CD4-positive, CD25-positive, alpha-beta regulatory T cell (primary cell): ENCODE measurements at regions not wholly inside any gene's neighbourhood (a gene's known extent, or its start where the extent isn't known, plus 50 kb on each side); places are given as distances from the start of the nearest gene placed in this dataset.

ENCODE experiments used
- ATAC-seq, 2 donors: fragments of 150-1000 bp; cut with Tn5 transposase; one replicate each; pipeline ENCODE4 v1.10.0; 2021; ENCODE audit warnings: low read depth in 2 of 2, moderate number of reproducible peaks in 2 of 2, moderate library complexity in 1 of 2
- DNase-seq, 3 donors: peaks; one replicate each; pipeline versions ENCODE4 v3.0.0 to v3.0.0-alpha.2; 2012 to 2022; ENCODE audit warnings: mixed read lengths in 1 of 3
- H3K27ac ChIP-seq: one replicate; pipeline ENCODE4 v1.7.0; 2013; ENCODE audit warnings: mild to moderate bottlenecking, low read length; ENCODE audit not compliant: insufficient read depth, poor library complexity, severe bottlenecking
- H3K27me3 ChIP-seq: one replicate; pipeline ENCODE4 v1.7.0; 2013; ENCODE audit warnings: low read length; ENCODE audit not compliant: control insufficient read depth, insufficient read depth
- H3K36me3 ChIP-seq: one replicate; pipeline ENCODE4 v1.7.0; 2013; ENCODE audit warnings: mild to moderate bottlenecking, low read length, moderate library complexity; ENCODE audit not compliant: control insufficient read depth, insufficient read depth
- H3K4me1 ChIP-seq: 2 replicates; pipeline ENCODE4 v1.7.0; 2013; ENCODE audit warnings: mild to moderate bottlenecking, low read length; ENCODE audit not compliant: insufficient read depth, control insufficient read depth, poor library complexity, severe bottlenecking
- H3K4me3 ChIP-seq: one replicate; pipeline ENCODE4 v1.7.0; 2013; ENCODE audit warnings: low read depth, mild to moderate bottlenecking, low read length, moderate library complexity
- H3K9me3 ChIP-seq, 2 experiments: 1 replicate in 1 of 2; 2 replicates in 1 of 2; pipeline ENCODE4 v1.7.0; 2013; ENCODE audit warnings: low read length in 2 of 2, mild to moderate bottlenecking in 1 of 2, moderate library complexity in 1 of 2; ENCODE audit not compliant: control insufficient read depth in 2 of 2
- H3K27ac Mint-ChIP-seq, 3 donors: one replicate each; pipeline ENCODE4 v1.8.0; 2020 to 2022; ENCODE audit warnings: mild to moderate bottlenecking in 3 of 3, mixed read lengths in 3 of 3, moderate library complexity in 2 of 3
- H3K27me3 Mint-ChIP-seq: one replicate; pipeline ENCODE4 v1.8.0; 2022; ENCODE audit warnings: mild to moderate bottlenecking, mixed read lengths
- H3K36me3 Mint-ChIP-seq: one replicate; pipeline ENCODE4 v1.8.0; 2020; ENCODE audit warnings: mixed read lengths
- H3K4me1 Mint-ChIP-seq, 4 donors: one replicate each; pipeline ENCODE4 v1.8.0; 2020 to 2022; ENCODE audit warnings: mixed read lengths in 4 of 4, mild to moderate bottlenecking in 1 of 4
- H3K4me3 Mint-ChIP-seq, 4 donors: one replicate each; pipeline ENCODE4 v1.8.0; 2020 to 2022; ENCODE audit warnings: mild to moderate bottlenecking in 4 of 4, mixed read lengths in 4 of 4, moderate library complexity in 3 of 4
- H3K9me3 Mint-ChIP-seq, 7 donors: one replicate each; pipeline ENCODE4 v1.8.0; 2020 to 2022; ENCODE audit warnings: mixed read lengths in 7 of 7, mild to moderate bottlenecking in 3 of 7, moderate library complexity in 2 of 7

DNA sequence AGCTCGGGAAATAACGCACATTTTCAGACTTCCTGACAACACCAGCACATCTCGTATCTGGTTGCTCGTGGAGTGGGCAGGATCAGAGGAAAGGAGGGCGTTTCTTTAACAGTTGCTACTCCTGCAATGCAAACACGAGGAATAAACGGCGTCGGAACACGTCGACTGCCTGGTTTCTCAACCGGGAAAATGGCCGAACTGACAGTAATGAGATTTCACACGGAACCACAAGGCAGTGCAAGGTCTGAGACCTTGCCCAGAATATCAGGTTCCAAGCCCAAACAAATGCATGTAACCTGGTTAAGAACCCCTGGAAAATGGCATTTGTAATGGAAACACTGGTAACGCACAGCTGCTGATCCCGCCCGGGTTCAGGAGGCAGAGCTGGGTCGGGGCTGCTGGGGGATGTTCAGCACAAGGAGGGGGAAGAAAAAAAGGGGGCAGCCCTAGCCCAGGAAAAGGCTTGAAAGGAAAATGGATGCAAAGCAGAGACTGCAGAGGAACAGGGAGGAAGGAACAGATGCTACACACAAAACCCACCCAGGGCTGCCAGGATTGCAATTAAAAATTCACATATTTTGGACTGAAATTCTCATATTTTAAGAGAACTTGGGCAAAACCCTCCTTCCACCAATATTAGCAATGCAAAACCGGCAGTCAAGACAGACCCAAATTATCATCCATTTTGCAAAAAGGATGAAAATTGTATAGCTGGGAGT is 61.6 kb upstream of the KLHL29 start:
- no peaks in the 10 kb centered on the region for H3K4me1 ChIP-seq
- DNase-seq = no peak
- Mint-ChIP-seq H3K4me1 (no peaks in the 10 kb centered on the region), H3K4me3 (no peak overlapping the region), H3K27me3 (peaks cover 9% of the 10 kb centered on the region), H3K36me3 (no peaks in the 10 kb centered on the region), H3K9me3 (peaks cover 0 to 1% (median 0%) of the 10 kb centered on the region in 7 donors), H3K27ac (no peak overlapping the region)
- no peaks in the 10 kb centered on the region for H3K27me3 ChIP-seq
- H3K9me3 ChIP-seq = no peaks in the 10 kb centered on the region
- H3K27ac ChIP-seq = no peak overlapping the region
- no peak for ATAC-seq
- H3K4me3 ChIP-seq = no peak overlapping the region
- no peaks in the 10 kb centered on the region for H3K36me3 ChIP-seq

DNA sequence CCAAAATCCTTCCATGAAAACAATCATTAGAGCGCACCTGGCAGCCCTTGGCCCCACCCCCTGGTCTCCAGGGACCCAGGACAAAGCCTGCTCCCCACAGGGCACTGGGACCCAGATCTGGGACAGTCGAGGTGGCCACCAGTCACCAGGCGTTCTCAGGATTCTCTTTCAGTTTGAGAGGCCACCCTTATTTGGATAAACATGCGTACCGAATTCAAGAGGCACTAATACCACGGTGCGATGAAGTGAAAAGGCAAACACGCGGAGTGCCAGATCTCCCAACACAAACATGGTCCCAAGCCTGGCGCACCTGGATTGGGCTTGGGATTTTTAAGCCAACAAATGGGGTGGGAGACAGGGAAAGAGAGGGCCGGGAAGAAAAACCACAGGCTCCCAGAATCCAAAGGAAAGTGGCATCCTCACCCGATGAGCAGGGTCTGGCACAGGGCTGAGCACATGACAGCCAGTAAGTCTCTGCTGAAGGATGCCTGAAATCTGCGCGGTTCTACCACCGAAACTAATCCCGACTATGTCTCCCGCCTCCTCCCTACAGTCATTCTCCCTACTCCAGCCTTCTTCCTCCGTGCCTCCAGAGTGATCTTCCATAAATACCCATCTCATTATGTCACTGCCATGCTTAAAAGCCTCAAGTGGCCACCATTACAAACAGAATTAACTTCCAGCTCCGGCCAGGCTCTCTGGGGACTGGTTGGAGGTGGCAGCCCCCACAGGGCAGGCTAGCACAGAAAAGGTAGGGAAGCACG is 60.9 kb upstream of the KLHL29 start:
- no peak overlapping the region for H3K27ac Mint-ChIP-seq
- Histone ChIP-seq H3K27me3 (no peaks in the 10 kb centered on the region), H3K4me3 (no peak overlapping the region), H3K4me1 (no peaks in the 10 kb centered on the region), H3K27ac (no peak overlapping the region), H3K36me3 (no peaks in the 10 kb centered on the region), H3K9me3 (no peaks in the 10 kb centered on the region)
- H3K4me1 Mint-ChIP-seq = no peaks in the 10 kb centered on the region
- no peak overlapping the region for H3K4me3 Mint-ChIP-seq
- H3K36me3 Mint-ChIP-seq = no peaks in the 10 kb centered on the region
- H3K9me3 Mint-ChIP-seq = peaks cover 0 to 1% (median 0%) of the 10 kb centered on the region in 7 donors
- DNase-seq (no peak), ATAC-seq (no peak)
- peaks cover 9% of the 10 kb centered on the region for H3K27me3 Mint-ChIP-seq

DNA sequence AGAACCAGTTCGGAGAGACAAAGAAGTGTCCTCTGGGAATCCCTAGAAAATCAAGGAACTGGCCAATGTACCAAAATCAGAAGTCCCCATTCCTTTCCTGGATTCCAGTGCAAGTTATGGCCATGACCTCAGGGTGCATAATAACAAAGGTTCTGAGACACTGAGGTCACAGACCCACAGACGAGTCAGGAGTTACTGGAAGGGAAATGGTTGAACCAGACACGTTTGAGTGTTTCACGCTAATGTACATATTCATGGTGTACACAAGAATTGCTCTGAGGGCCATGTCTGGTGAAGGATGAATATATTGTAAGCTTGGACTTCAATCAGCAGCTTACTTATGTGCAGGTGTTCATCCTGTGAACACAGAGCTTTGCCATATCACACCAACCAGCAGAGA is 58.6 kb upstream of the KLHL29 start:
- no peaks in the 10 kb centered on the region for H3K27me3 ChIP-seq
- H3K36me3 Mint-ChIP-seq = no peaks in the 10 kb centered on the region

DNA sequence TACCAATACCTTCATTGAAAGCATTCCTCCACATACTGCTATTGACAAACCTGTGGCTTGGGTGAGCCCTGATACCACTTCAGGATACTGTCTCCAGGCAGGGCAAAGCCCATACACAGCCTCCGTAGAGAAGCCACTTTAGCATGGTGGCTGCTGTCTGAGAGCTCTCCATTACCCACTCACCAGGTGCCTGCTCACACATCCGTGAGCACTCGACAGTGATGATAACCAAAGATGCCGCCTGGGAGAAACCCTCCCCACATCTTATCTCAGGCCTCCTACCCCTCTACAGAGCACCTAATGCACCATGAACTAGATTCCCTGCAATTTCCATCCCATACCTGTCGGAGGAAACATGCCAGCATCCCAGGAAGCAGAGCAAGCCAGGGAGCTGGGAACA is 57.6 kb upstream of the KLHL29 start:
- Mint-ChIP-seq H3K36me3 (no peaks in the 10 kb centered on the region), H3K9me3 (peaks cover 0 to 1% (median 0%) of the 10 kb centered on the region in 7 donors), H3K27me3 (no peaks in the 10 kb centered on the region), H3K4me1 (no peaks in the 10 kb centered on the region), H3K27ac (no peak overlapping the region), H3K4me3 (no peak overlapping the region)
- Histone ChIP-seq H3K36me3 (no peaks in the 10 kb centered on the region), H3K27ac (no peak overlapping the region), H3K9me3 (no peaks in the 10 kb centered on the region), H3K4me1 (no peaks in the 10 kb centered on the region), H3K4me3 (no peak overlapping the region), H3K27me3 (no peaks in the 10 kb centered on the region)
- no peak for DNase-seq
- ATAC-seq = no peak

More for the DNA sequence above, 58.6 kb upstream of the KLHL29 start:
- ATAC-seq (no peak), DNase-seq (no peak)
- Histone ChIP-seq H3K4me3 (no peak overlapping the region), H3K9me3 (no peaks in the 10 kb centered on the region), H3K27ac (no peak overlapping the region), H3K4me1 (no peaks in the 10 kb centered on the region), H3K36me3 (no peaks in the 10 kb centered on the region)
- Mint-ChIP-seq H3K4me3 (no peak overlapping the region), H3K27me3 (no peaks in the 10 kb centered on the region), H3K9me3 (peaks cover 0 to 1% (median 0%) of the 10 kb centered on the region in 7 donors), H3K27ac (no peak overlapping the region), H3K4me1 (no peaks in the 10 kb centered on the region)

DNA sequence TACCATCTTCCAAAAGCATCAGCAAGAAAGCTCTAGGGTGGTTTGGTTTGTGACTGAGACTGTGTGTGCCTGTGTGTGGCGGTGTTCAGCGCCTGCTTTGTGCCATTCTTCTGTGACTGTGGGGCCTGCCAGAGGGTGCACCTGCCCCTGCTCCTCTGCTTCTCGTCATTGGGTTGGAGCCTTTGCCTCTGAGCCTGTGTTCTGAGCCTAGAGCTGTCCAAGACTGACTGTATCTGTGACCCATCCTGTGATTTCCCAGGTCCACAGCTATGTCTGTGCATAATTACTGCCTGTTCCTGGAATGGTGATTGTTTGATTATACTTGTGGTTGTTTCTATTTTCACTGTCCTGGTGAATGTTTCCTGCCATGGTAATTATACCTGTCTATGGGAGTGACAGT is 57.1 kb upstream of the KLHL29 start:
- no peak overlapping the region for H3K27ac ChIP-seq
- H3K36me3 ChIP-seq = no peaks in the 10 kb centered on the region
- DNase-seq (no peak), ATAC-seq (no peak)
- no peaks in the 10 kb centered on the region for H3K4me1 Mint-ChIP-seq
- no peaks in the 10 kb centered on the region for H3K27me3 Mint-ChIP-seq
- no peak overlapping the region for H3K4me3 Mint-ChIP-seq
- no peaks in the 10 kb centered on the region for H3K9me3 ChIP-seq
- H3K27me3 ChIP-seq = no peaks in the 10 kb centered on the region
- no peaks in the 10 kb centered on the region for H3K4me1 ChIP-seq
- H3K4me3 ChIP-seq = no peak overlapping the region
- H3K9me3 Mint-ChIP-seq = peaks cover 0 to under 1% (median 0%) of the 10 kb centered on the region in 7 donors
- H3K27ac Mint-ChIP-seq = no peak overlapping the region
- H3K36me3 Mint-ChIP-seq = no peaks in the 10 kb centered on the region

DNA sequence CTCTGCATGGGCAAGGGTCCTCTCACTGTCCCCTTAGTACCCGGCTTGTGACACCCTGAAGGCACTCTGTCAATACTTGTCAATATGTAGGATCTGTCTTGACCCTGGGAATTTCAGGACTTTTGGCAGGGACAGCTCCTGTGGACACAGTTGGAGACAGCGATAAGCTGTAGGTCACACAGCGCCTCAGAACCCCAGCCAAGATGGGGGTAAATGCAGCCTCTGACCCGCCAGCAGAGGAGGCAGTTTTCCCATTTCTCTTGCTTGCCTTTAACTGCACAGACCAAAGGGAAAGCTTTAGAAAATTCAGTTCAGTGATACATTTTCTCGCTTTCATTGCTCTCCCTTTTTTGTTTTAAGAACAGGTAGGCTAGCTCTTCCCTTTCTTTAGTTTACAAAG is 54.8 kb upstream of the KLHL29 start:
- no peak overlapping the region for H3K27ac ChIP-seq
- H3K27me3 Mint-ChIP-seq = peaks cover 4% of the 10 kb centered on the region
- peak in 1 of 3 donors; percentile 3 for DNase-seq
- no peaks in the 10 kb centered on the region for H3K9me3 Mint-ChIP-seq
- H3K4me3 Mint-ChIP-seq = no peak overlapping the region
- H3K36me3 Mint-ChIP-seq = no peaks in the 10 kb centered on the region
- no peaks in the 10 kb centered on the region for H3K4me1 ChIP-seq
- no peaks in the 10 kb centered on the region for H3K36me3 ChIP-seq
- no peak for ATAC-seq
- no peak overlapping the region for H3K4me3 ChIP-seq
- no peaks in the 10 kb centered on the region for H3K9me3 ChIP-seq
- H3K4me1 Mint-ChIP-seq = no peaks in the 10 kb centered on the region
- H3K27me3 ChIP-seq = no peaks in the 10 kb centered on the region
- no peak overlapping the region for H3K27ac Mint-ChIP-seq
